HG02852 (cell line): ENCODE measurements at regions not wholly inside any gene's neighbourhood (a gene's known extent, or its start where the extent isn't known, plus 50 kb on each side); places are given as distances from the start of the nearest gene placed in this dataset.

Experiments used
- ATAC-seq: cut with Tn5 transposase; IDR thresholded peaks from one replicate; pipeline ENCODE4 v1.9.1; 2021; ENCODE audit warnings: mild to moderate bottlenecking, moderate library complexity; ENCODE audit not compliant: unreplicated experiment

DNA sequence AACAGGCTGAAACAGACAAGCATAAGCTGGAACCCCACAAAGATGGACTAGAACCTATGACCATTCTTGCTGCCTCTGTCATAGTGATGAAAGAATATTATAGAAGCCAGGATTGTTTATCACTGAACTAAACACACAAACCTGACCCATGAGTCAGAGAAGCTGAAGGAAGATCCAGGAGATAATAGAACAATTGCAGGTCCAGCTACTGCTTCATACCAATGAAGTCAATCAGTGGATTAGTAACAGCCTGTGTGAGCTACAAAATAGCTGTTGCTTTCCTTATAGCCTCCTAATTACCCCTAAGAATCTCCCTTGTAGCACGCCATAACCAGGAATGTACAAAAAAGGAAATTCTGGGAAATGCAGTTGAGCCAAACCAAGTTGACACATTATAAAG lies 459.9 kb upstream of the ZNF462 start:
- ATAC-seq = no peak

DNA sequence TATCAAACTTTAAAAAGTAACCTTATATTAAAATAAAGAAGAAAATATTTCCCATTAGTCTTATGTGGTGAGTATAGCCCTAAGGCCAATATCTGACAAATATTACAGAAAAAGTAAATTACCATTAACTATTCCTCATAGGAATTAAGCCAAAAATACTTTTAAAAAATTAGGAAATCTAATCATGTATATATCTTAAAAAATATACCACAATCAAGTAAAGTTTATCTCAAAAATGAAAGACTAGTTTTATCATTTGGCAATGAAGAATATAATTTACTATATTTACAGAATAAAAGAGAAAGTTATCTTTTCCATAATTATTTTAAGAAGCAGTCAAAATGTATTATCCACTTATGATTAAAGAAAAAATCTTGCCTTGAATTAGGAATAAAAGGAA lies 458.8 kb upstream of the ZNF462 start:
- no peak for ATAC-seq

DNA sequence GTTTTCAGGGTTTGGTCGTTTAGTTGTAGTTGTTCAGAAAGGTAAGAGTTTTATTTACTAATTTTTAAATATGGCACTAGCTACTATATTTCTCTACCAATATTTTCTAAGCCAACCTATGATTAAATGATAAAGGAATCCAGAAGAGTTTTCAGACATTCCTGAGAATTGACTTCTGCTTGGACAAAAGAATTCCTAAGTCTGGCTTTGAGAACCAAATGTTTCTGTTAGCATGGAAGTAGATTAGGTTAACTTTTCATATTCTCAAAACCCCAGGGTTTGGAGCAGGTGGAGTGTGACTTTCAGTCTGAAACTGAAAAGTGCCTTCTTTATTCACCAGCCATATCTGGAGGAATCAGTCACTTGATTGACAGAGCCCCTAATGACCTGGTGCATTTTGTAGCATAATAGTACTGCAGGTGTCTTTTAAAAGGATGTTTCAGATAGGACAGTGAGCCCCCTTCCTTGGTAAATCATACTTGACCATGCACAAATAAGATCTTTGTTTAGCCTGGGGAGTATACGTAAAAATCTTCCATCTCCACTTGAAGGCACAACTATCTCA lies 457.0 kb upstream of the ZNF462 start:
- ATAC-seq = no peak

DNA sequence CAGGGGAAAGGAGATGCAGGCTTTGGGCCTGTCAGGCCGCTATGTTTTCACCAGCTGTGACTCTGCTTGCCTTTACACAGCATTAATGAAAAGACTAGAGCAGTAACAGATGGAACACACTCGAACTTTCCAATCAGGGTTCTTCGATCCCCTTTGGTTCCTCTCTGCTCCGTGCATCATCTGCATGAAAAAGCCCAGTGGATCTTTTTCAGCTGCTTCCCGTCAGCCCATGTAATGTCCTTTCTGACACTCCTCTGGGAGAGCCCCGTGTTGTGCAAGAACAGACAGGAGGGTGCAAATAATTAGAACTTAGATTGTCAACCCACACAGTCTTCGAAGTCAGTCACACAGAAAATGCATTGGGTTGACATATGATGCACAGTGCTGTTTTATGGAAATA lies 448.9 kb upstream of the ZNF462 start:
- no peak for ATAC-seq

DNA sequence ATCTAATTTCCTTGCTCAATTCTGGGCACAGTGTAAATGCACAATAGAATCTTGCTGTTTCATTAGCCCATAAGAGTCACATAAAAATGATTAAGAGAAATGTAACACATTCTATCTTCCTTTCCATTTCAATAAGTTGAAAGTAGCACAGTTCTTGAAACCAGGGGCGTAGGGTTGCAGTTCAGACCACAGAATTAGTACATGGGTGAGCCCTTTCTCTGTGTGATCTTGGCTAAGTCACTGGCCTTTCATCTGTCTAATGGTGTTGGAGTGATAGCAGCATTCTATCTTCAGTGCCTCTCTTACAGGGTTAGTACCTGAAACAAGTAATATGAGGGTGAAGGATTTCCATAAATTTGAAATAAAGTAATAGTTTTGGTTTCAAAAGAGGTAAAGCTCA lies 445.3 kb upstream of the ZNF462 start:
- ATAC-seq = peak; percentile 44

DNA sequence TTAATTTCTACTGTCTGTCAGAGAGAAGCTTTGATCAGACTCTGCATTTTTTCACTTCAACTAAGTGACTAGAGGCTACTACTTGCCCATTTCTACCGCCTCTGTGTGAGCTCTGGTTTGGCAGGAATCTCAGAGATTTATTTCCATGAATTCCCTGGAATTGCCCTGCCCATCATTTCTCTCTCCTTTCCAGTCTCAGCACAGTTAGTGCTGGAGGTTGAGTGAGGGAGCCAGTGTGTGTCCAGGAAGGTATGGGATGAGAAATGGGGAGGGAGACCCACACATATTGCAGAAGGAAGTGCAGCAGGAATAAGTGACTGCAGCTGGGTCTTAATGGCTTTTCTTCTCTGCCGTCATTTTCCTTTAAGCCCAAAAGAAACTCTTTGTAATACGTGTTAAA lies 443.1 kb upstream of the ZNF462 start:
- ATAC-seq = no peak

DNA sequence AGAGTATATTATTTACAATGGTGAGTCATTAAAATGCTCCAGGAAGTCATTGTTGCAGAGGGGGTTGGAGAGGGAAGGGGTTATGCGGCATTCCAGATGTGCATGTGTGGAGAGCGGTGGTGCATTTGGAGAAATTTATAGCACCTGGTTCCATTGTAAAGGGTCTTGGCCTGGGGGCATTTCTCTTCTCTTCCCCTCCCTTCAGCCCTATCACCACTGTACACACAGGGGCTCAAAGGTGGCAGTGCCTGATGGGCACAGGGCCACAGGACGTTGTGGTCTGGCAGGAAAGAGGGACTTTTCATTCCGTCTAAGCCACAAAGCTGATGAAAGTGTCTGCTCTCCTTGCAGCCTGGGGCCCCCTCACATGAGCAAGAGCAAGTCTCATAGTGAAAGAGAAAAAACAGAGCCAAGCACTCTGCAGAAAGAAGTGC lies 442.4 kb upstream of the ZNF462 start:
- ATAC-seq = peak; percentile 68

DNA sequence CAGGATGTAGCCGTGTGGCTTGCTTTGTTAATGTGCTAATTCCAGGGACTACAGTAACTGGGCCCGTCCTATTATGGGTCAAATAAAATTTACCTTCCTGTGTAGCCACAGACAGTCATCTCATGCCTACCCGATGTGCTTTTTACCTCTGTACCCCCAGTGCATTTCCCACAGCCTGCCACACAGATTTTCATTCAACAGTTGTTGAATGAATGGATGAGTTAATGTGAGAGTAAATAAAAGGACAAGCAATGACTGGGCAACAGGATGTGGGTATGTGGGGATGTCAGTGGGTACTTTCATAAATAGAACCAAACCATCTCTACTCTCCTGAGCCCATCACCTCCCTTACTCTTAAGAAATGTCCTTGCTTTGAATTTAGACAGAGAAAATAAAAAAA lies 441.2 kb upstream of the ZNF462 start:
- ATAC-seq = no peak

DNA sequence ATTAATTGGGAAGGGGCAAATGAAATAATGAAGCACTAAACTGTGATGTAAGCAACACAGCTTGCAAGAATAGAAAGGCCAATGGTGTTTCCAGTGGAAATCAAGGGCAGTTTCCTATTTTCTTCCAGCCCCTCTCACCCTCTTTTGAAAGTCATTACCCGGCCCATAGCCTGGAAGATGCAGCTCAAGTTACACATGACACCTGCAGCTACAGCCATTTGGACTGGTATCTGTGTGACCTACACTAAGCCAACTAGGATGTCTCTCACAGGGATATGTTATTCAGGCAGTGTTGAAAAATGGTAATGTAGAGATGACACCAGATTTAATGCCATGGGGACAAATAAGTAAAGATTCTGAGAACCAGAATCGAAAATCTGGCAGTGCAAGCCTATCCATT lies 439.4 kb upstream of the ZNF462 start:
- no peak for ATAC-seq

DNA sequence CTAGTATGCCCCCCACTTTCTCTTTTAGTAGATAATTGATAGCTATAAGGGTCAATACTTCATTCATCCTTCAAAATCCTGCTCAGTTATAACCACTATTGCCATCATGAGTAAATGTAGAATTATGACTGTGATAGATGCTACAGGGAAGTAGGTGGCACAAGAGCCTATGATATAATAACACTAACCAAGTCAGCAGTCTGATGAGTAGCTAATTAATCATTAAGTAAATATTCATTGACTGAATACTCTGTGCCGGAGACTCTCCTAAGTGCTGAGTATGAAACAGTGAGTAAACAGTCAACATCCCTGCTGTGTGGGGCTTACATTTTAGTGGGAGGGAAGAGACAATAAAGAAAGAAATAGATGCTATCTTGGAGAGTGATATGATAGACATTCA lies 430.3 kb upstream of the ZNF462 start:
- ATAC-seq = no peak

DNA sequence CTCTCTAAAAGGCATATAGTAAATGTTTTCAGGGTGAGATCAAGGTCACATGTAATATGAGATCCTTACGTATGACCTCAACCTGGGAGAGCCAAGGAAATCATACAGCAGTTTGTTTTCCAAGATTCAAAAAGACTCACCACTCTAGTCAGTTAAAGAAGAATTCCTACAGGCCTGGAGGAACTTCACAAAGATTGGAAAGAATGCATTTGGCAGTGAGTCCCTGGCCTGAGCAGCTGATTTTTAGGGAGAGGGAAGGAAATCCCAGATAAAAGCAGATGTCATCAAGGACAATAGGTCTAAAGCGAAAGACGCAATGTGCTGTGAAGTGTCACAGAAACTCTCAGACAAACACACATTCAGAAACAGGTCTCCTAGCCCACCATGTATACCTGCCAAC lies 424.0 kb upstream of the ZNF462 start:
- ATAC-seq = no peak

DNA sequence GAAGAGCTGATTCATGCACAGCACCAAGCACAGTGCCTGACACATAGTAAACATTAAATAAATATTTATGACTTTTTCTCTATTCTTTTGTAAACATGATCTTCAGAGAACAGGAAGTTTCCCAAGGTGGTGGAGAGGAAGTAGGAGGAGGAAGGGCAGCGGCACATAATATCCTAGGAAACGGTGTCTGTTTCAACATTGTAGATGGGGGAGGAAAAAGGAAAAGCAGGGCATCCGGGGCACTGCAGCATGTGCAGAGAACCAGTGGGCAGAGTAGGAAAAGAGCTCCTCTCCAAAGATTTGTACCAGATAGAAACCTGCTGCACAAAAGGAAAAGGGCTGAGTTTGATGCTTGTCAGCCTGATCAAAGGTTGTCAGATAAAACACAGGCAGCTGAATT lies 421.7 kb upstream of the ZNF462 start:
- ATAC-seq = no peak

DNA sequence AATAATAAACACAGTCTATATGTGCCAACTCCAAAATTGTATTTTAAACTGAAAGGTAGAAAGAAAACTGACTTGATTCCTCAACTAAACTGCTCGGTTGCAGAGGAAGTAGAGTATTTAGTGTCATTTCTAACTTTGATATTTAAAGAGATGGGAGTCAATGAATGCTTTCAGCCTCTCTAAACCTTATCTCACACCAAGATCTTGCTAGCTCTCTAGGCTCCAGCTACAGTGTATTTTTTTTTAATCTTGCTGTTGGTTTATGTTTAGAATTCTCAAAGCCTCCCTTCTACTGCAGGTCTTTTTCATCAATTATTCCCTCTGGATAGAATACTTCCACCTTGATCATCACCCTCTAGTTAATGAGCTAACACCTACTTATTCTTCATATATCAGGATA lies 419.4 kb upstream of the ZNF462 start:
- no peak for ATAC-seq

DNA sequence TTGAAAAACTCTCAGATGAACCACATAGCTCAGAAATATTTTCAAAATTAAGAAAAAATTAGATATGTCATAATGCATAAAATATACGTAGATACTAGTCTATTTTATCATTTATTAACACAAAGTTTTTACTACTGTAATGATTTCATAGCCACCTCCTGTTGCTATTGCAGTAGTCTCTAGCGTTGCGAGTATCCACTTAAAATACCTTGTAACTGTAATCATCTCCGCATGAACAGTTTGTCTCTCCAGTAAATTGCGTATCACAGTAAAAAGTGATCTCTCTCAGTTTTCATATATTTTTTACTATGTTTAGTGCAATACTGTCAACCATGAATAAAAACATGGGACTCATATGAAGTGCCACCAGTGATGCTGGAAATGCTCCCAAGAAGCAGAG lies 417.9 kb upstream of the ZNF462 start:
- no peak for ATAC-seq

DNA sequence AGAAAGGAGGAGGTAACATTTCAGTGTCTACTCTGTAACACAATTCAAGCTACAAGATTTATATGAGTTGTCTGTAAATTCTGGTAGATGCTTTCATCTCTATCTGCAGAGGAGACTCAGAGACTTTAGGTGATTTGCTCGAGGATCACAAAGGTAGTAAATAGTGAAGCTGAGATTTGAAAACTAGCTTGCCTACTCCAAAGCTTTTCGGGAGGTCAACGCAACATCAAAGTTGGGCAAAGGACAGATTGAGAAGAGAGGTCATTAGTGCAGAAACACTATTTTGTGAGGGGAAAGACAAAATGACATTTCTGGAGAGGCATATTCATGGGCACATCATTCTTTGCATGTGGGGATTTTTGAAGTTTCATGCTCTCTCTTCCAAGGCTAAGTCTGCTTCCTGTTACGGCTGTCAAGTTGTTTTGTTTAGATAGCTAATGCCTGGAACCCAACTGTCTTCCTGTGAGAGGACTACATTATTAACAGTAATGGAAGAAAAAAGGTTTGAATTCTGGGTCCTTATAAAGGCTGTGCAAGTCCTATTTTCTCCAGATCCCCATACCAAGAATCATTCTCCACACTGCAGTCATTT lies 413.5 kb upstream of the ZNF462 start:
- ATAC-seq = no peak

DNA sequence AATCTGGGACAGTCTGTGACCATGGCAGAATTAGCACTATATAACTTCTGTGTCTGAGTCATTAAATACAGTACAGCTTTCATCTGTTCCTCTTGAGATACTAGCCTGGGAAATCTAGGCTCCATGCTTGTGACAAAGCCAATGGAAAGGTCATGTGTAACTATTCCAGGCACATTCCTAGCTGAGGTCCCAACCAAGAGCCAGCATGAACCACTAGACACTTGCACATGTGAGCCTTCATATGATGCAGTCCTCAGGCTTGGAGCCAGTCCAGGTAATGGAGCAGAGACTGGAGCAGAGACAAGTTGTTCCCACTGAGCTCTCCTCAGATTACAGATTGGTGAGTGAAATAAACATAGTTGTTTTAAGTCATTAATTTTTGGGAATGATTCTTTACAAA lies 412.4 kb upstream of the ZNF462 start:
- ATAC-seq = no peak

DNA sequence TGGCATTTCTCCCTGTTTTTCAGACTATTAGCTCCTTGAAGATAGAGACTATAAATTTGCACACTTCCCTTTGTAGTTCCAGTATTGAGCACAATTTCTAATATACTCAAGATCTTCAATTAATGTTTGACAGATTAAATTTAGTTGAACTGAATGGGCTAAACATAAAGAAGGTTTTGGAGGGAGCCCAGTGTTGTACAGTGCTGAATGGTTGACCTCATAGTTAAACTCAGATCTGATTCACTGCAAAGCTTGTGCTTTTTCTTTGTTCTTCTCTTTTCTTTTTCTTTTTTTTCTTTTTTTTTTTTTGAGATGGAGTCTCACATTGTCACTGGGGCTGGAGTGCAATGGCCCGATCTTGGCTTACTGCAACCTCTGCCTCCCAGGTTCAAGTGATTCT lies 411.7 kb upstream of the ZNF462 start:
- ATAC-seq = no peak

DNA sequence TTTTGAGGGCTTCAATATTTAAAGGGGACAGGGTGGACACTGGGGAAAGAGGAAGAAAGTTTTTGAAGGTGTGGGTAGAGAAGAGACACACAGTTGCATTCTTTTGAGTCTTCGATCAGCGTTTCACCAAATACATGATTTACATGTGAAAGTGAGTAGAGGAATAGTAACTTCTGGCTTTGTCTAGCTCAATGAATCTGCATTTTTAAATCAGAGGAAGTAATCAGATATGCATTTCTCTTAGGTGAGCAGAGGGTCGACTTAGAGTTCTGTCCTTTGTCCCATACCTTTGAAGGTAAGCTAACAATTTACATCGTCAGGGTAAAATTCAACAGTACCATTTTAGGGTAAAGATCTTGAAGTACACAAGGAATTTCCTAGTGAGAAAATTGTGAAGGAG lies 406.4 kb upstream of the ZNF462 start:
- no peak for ATAC-seq

DNA sequence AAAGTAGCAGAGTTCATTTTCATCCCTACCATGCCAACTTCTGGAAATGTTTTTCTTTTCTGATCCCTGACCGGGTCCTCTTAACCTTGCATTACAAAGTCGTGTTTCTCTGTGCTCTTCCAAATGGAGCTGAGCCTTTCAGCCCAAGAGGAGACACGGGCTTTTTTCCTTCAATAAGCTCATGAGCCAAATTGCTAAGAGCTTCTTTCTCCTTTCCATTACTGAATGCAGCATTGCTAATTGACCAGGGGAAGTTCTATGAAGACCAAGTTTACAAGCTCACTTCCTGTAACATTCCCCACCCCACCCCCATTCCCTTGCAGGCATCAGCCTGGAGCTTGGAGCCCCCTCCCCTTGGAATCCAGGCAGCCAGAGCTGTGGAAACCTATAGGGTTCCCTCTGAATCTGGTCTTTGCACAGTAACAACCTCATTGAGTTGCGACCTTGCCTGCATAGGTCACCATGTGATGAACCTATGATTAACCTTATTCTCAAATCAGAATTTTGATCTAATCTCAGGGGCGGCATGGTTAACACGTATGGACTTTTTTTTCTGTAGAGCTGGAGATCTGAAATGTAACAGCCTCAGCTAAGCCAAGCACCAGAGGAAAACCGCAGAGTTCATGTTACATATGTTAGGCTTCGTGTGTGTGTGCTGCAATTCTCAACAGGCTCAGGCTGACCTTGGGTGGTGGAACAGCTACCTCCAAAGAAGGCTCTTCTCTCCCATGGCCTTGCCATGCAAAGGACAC lies 395.7 kb upstream of the ZNF462 start:
- no peak for ATAC-seq

DNA sequence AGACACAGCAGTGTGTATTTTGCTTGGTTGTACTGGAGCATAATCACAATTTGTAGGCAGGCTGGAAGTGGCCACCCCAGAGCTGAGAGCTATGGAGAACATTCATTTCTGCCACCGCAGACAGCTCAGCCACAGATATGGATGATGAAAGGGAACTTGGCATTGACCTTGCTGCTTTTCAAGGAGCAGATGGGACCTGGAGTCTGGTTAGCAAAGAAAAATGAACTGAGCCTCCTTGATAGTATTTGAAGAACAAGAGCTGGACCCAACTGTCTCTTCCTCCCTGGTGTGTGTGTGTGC lies 395.2 kb upstream of the ZNF462 start:
- ATAC-seq = no peak

DNA sequence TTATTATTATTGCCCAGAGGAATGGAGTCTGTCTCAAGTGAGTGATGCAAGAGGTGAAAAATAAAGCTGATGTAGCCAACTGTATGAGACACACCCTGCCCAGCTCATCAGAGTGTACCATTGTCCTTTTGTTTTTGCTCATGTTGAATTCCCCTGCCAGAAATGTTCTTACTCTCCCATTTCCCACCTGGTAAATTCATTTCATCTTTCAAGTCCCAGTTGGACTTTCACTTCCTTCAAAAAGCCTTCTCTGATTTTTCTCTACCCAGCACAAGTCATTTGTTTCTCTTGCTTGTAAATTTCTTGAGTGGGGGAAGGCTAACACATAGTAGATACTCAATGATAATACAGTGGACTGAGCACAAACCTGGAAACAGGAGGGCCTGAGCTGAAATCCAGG lies 394.5 kb upstream of the ZNF462 start:
- ATAC-seq = peak; percentile 84

DNA sequence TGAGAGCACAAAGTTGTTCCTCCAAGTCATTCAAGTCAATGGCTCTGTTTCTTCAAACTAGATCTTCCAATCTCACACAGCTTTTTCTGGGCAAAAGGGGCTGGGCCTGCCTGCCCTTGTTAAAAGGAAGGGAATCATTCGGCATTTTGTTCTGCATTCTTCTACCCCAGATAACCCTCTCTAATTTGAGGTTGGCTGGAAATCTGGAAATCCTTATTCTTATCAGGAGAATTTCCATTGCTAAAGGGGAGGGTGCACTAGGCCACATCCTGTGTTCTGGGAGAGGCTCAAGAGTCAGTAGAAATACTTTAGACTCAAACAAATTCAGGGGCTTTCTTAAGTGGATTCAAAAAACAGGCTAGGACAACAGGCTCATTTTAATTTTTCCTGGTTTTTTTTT lies 384.7 kb upstream of the ZNF462 start:
- no peak for ATAC-seq

DNA sequence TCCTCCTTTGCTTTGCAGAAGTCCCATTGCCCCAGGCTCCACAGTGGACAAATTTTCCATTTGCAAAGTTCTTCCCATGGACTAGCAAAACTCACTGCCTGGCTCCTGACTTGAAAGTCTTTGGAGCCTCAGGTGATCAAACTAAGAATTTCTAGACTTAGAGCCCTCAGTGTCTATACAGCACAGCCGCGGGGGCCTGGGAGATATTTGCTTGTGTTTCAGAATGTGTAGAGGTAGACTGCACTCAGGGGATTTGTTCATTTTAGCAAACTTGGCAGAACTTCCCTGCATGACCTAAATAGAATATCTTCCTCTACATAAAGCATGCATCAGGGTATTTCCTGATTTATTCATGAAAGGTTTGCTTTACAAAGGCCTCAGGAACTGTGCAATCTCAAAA lies 384.2 kb upstream of the ZNF462 start:
- ATAC-seq = no peak
